Subcutaneous abdominal adipose tissue (tissue), 5 donors: ENCODE measurements at regions not wholly inside any gene's neighbourhood (a gene's known extent, or its start where the extent isn't known, plus 50 kb on each side); places are given as distances from the start of the nearest gene placed in this dataset.
"Not testable (repeated sequence)": the region's sequence is repeated elsewhere in the genome, so short reads cannot be mapped to it uniquely, and the experiment has no call there.

Source experiments
- H3K27ac ChIP-seq: one replicate; pipeline ENCODE4 v1.7.0; 2013; ENCODE audit warnings: low read depth, mild to moderate bottlenecking, inconsistent platforms, low read length, moderate library complexity
- H3K27me3 ChIP-seq, 5 donors: one replicate each; pipeline ENCODE4 v1.7.0; 2013; ENCODE audit warnings: low read length in 5 of 5, inconsistent platforms in 1 of 5; ENCODE audit not compliant: control insufficient read depth in 5 of 5, insufficient read depth in 4 of 5
- H3K36me3 ChIP-seq, 5 donors: one replicate each; pipeline ENCODE4 v1.7.0; 2013; ENCODE audit warnings: low read length in 5 of 5; ENCODE audit not compliant: control insufficient read depth in 5 of 5, insufficient read depth in 5 of 5
- H3K4me1 ChIP-seq, 5 donors: one replicate each; pipeline ENCODE4 v1.7.0; 2013; ENCODE audit warnings: low read length in 5 of 5, mild to moderate bottlenecking in 3 of 5, moderate library complexity in 1 of 5; ENCODE audit not compliant: control insufficient read depth in 5 of 5, insufficient read depth in 5 of 5
- H3K4me3 ChIP-seq, 5 donors: one replicate each; pipeline ENCODE4 v1.7.0; 2013; ENCODE audit warnings: low read length in 5 of 5, low read depth in 1 of 5
- H3K9ac ChIP-seq, 5 donors: one replicate each; pipeline ENCODE4 v1.7.0; 2013; ENCODE audit warnings: low read length in 5 of 5, mild to moderate bottlenecking in 4 of 5, moderate library complexity in 3 of 5
- H3K9me3 ChIP-seq, 5 donors: one replicate each; pipeline ENCODE4 v1.7.0; 2013; ENCODE audit warnings: low read length in 5 of 5; ENCODE audit not compliant: control insufficient read depth in 5 of 5
- donor health status: healthy.
- donor health status: healthy.
- donor health status: healthy.
- donor health status: healthy.
- donor health status: healthy.

- no peaks in the 10 kb centered on the region for H3K36me3 ChIP-seq
- no peaks in the 10 kb centered on the region for H3K4me1 ChIP-seq
- peaks cover 0 to 9% (median 3%) of the 10 kb centered on the region in 5 donors for H3K9me3 ChIP-seq
- no peak overlapping the region for H3K9ac ChIP-seq
- H3K27me3 ChIP-seq: no peaks in the 10 kb centered on the region
- no peak overlapping the region for H3K27ac ChIP-seq
- H3K4me3 ChIP-seq: no peak overlapping the region
Measured at GRCh38 chr17:70582777-70583176, 413.4 kb downstream of the KCNJ2 start.

DNA sequence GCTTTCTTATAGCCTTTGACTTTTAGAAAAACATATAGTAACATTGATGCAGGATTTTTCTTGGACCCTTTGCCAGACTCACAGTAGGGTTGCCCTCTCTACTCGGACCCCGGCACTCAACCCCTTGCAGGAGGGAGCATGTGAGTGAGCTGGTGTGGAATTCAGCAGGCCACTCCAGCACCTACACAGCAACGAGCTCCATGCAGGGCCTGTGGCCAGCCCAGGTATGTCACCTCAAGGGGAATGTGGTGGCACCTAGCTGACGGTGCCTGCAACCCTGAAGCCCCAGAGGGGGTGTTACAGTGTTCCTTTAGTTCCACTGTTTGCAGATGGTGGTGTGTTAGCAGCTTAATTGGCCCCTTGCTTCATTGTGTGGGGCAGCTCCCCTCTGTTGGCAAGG, 414.9 kb downstream of the KCNJ2 start:
- Histone ChIP-seq H3K9ac (no peak overlapping the region), H3K27ac (no peak overlapping the region), H3K9me3 (peaks cover 0 to 9% (median 3%) of the 10 kb centered on the region in 5 donors), H3K27me3 (no peaks in the 10 kb centered on the region), H3K4me1 (no peaks in the 10 kb centered on the region), H3K4me3 (no peak overlapping the region), H3K36me3 (no peaks in the 10 kb centered on the region)

GRCh38 chr17:70588003-70588402, 418.7 kb downstream of the KCNJ2 start:
- Histone ChIP-seq H3K27ac (no peak overlapping the region), H3K9me3 (peaks cover 0 to 9% (median 3%) of the 10 kb centered on the region in 5 donors), H3K4me3 (no peak overlapping the region), H3K27me3 (no peaks in the 10 kb centered on the region), H3K4me1 (no peaks in the 10 kb centered on the region), H3K36me3 (no peaks in the 10 kb centered on the region), H3K9ac (no peak overlapping the region)

DNA sequence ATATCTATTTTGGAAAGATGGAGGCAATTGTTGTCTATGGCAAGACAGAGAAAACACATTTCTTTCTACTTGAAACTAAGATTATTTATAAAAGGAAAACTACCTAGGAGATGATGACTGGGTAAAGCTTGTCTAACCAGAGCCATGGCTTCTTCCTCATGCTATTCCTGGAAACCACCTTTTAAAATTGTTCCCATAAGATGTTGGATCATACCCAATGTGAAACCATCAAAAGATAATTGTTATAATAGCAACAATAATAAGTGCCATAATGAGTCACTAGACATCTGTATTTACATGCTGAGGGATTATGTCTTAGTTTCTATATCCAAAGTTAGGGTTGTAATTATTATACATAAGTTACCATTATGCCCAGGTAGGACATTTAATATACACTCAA, 428.4 kb downstream of the KCNJ2 start:
- Histone ChIP-seq H3K36me3 (no peaks in the 10 kb centered on the region), H3K27me3 (peaks cover 0 to 4% (median 0%) of the 10 kb centered on the region in 5 donors), H3K9me3 (no peaks in the 10 kb centered on the region), H3K9ac (no peak overlapping the region), H3K4me3 (no peak overlapping the region), H3K27ac (no peak overlapping the region), H3K4me1 (no peaks in the 10 kb centered on the region)

GRCh38 chr17:70599198-70599597, 429.9 kb downstream of the KCNJ2 start:
- Histone ChIP-seq H3K9me3 (no peaks in the 10 kb centered on the region), H3K4me1 (no peaks in the 10 kb centered on the region), H3K27me3 (peaks cover 0 to 4% (median 0%) of the 10 kb centered on the region in 5 donors), H3K27ac (no peak overlapping the region), H3K9ac (no peak overlapping the region), H3K4me3 (no peak overlapping the region), H3K36me3 (no peaks in the 10 kb centered on the region)

GRCh38 chr17:70599945-70600344, 430.6 kb downstream of the KCNJ2 start:
- H3K27ac ChIP-seq, H3K4me3 ChIP-seq, H3K27me3 ChIP-seq, H3K9ac ChIP-seq, H3K4me1 ChIP-seq, H3K9me3 ChIP-seq, H3K36me3 ChIP-seq: not testable (repeated sequence)

GRCh38 chr17:70603226-70603625, 433.9 kb downstream of the KCNJ2 start:
- Histone ChIP-seq H3K27ac (no peak overlapping the region), H3K27me3 (peaks cover 0 to 4% (median 0%) of the 10 kb centered on the region in 5 donors), H3K9ac (no peak overlapping the region), H3K36me3 (no peaks in the 10 kb centered on the region), H3K4me3 (no peak overlapping the region), H3K4me1 (no peaks in the 10 kb centered on the region), H3K9me3 (no peaks in the 10 kb centered on the region)

- Histone ChIP-seq H3K27me3 (peaks cover 0 to 4% (median 0%) of the 10 kb centered on the region in 5 donors), H3K4me1 (no peaks in the 10 kb centered on the region), H3K9ac (no peak overlapping the region), H3K4me3 (no peak overlapping the region), H3K36me3 (no peaks in the 10 kb centered on the region), H3K9me3 (no peaks in the 10 kb centered on the region), H3K27ac (no peak overlapping the region)
Measured at GRCh38 chr17:70604854-70605253, 435.5 kb downstream of the KCNJ2 start.

DNA sequence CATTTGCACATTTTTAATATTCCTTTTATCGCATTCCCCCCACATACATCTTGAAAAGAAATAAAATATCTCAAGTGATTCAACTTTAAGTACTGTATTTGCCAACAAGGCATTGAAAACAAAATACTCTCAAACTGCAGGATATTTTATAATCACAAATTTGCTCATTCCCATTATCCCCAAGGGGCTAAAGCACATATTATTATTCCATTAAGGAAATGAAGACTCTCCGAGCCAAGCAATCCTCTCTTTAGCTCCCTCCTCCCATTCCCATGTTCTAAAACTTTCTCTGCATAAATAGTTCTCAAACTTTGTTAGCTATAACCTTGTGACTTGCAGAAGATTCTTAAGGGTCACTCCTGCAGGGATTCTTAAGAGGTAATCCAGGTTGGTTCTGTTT, 436.8 kb downstream of the KCNJ2 start:
- H3K27ac ChIP-seq: no peak overlapping the region
- no peaks in the 10 kb centered on the region for H3K4me1 ChIP-seq
- H3K4me3 ChIP-seq: no peak overlapping the region
- no peak overlapping the region for H3K9ac ChIP-seq
- H3K27me3 ChIP-seq: peaks cover 0 to 4% (median 0%) of the 10 kb centered on the region in 5 donors
- no peaks in the 10 kb centered on the region for H3K36me3 ChIP-seq
- no peaks in the 10 kb centered on the region for H3K9me3 ChIP-seq

DNA sequence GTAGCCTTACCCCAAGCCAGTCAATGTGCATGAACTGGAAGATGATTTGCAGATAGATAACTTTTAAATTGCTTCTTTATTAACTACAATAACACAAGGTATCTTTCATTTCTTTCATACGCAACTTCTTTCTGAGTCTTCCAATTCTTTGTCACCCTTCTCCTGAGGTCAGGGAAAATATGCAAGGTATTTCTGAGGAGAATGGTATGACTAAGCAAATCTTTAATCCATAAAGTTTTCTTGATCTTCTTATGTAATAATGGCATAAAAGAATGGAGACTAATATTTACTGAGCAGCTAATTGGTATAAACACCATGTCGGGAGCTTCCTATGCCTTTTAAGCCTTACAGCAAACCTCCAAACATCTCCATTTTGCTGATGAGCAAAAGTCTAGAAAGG, 438.9 kb downstream of the KCNJ2 start:
- H3K27me3 ChIP-seq: no peaks in the 10 kb centered on the region
- no peak overlapping the region for H3K27ac ChIP-seq

DNA sequence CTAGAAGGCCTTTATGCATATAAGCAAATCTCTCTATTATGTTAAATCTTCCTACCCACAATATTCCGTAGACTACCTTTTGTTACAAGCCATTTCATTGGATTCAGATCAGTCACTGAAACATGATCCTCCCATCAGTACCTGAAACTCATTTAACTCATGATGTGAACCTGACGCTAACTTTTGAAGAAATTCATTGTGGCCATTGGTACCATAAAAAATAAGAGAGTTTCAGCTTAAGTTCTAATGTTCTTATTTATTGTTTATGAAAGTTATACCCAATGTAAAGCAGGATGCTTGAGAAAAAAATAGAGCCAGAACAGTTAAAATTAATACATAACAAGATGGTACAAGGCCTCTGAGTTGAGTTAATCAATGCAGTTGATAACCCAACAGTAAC, 439.6 kb downstream of the KCNJ2 start:
- Histone ChIP-seq H3K4me3 (no peak overlapping the region), H3K9ac (no peak overlapping the region), H3K36me3 (no peaks in the 10 kb centered on the region), H3K4me1 (no peaks in the 10 kb centered on the region), H3K27me3 (no peaks in the 10 kb centered on the region), H3K27ac (no peak overlapping the region), H3K9me3 (no peaks in the 10 kb centered on the region)

More for the DNA sequence above, 438.9 kb downstream of the KCNJ2 start:
- Histone ChIP-seq H3K9me3 (no peaks in the 10 kb centered on the region), H3K4me1 (no peaks in the 10 kb centered on the region), H3K4me3 (no peak overlapping the region), H3K9ac (no peak overlapping the region), H3K36me3 (no peaks in the 10 kb centered on the region)
